ENCODE measurements at regions not wholly inside any gene's neighbourhood (a gene's known extent, or its start where the extent isn't known, plus 50 kb on each side); places are given as distances from the start of the nearest gene placed in this dataset.
"Not testable (repeated sequence)": the region's sequence is repeated elsewhere in the genome, so short reads cannot be mapped to it uniquely, and the experiment has no call there.

DNA sequence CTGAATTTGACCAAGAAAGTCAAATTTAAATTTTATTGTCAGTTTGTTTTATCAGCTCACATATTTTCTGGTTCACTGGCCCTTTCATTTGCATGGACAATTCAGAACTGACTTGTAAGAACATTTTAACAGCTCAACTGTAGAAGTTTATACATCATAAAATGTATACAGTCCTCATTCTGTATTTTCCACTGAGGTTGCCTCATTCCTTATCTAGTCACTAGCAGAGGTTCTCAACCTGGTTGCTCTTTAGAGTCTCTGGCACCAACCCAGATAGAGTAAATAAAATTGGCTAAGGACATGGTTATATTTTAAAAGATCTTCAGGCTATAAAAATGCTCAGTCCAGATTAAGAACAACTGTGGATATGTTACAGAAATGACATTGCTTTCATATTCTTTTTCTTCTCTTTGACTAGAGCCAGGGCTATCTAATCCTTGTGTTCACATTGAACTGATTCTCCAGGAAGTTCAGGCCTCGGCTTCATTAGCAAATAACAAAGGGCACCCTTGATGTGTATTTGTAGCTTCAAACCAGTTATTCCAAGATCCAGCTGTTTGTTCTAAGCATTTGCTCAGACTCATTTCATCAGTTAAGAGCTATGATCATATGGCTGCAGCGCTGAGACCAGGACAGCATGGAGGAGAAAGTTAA, 782.5 kb downstream of the ETS1 start:
- Mint-ChIP-seq H3K9me3 (no peaks in the 10 kb centered on the region), H3K27me3 (peaks cover 6 to 42% of the 10 kb centered on the region in 2 donors), H3K27ac (no peak overlapping the region), H3K4me3 (no peak overlapping the region), H3K4me1 (ENCODE audit: low read depth in 2 of 2) (no peaks in the 10 kb centered on the region), H3K36me3 (no peaks in the 10 kb centered on the region)
- DNase-seq (ENCODE audit: low spot score) = no peak
- no peak for ATAC-seq

DNA sequence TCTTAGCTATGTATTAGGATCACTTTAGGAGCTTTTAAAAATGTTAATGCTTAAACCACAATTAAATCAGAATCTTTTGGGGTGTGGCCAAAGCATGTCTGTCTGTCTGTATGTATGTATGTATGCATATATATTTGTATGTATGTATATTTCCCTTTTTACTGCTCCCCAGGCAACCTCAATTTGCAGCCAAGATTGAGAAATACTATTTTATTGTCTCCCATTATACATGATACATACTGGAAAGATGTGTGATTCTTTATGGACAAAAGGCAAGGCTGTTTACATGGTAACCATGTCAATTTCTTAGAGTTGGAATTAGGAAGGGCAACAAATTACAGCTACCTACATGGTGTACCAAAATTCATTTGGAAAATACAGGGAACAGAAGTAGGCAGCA, 783.6 kb downstream of the ETS1 start:
- H3K27ac Mint-ChIP-seq = no peak overlapping the region
- peaks cover 9 to 37% of the 10 kb centered on the region in 2 donors for H3K27me3 Mint-ChIP-seq
- no peaks in the 10 kb centered on the region for H3K9me3 Mint-ChIP-seq
- H3K36me3 Mint-ChIP-seq = no peaks in the 10 kb centered on the region
- ATAC-seq (no peak), DNase-seq (ENCODE audit: low spot score) (no peak)
- no peaks in the 10 kb centered on the region for H3K4me1 Mint-ChIP-seq (ENCODE audit: low read depth in 2 of 2)
- no peak overlapping the region for H3K4me3 Mint-ChIP-seq

GRCh38 chr11:127800989-127801688, 786.2 kb downstream of the ETS1 start:
- ATAC-seq (no peak), DNase-seq (ENCODE audit: low spot score) (no peak)
- Mint-ChIP-seq H3K4me3 (no peak overlapping the region), H3K27me3 (peaks cover 9 to 14% of the 10 kb centered on the region in 2 donors), H3K9me3 (no peaks in the 10 kb centered on the region), H3K4me1 (ENCODE audit: low read depth in 2 of 2) (no peaks in the 10 kb centered on the region), H3K27ac (no peak overlapping the region), H3K36me3 (no peaks in the 10 kb centered on the region)

DNA sequence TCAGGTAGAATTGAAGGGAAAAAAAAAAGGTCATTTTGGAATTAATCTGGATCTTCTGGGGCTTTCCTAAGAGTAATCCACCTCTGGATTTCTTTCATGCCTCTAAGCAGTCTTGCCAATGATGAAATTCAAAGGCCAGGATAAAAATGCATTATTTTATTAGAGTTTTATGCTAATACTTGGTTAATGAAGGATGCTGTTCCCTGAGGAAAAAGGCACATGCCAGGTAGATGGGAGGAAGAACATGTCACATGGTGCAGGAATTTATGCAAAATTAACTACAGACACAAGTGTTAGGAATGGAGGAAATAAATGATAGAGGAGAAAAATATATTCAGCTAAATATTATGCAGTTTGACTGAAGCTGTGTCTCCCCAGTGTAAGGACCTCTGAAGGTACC, 792.0 kb downstream of the ETS1 start:
- Mint-ChIP-seq H3K27me3 (peaks cover 3 to 8% of the 10 kb centered on the region in 2 donors), H3K9me3 (no peaks in the 10 kb centered on the region), H3K27ac (no peak overlapping the region), H3K4me1 (ENCODE audit: low read depth in 2 of 2) (no peaks in the 10 kb centered on the region), H3K36me3 (no peaks in the 10 kb centered on the region), H3K4me3 (no peak overlapping the region)
- ATAC-seq (no peak), DNase-seq (ENCODE audit: low spot score) (no peak)

GRCh38 chr11:127791844-127792243, 791.3 kb upstream of the KIRREL3 start:
- H3K27ac Mint-ChIP-seq = no peak overlapping the region
- DNase-seq (ENCODE audit: low spot score) = no peak
- H3K4me3 Mint-ChIP-seq = no peak overlapping the region
- H3K4me1 Mint-ChIP-seq (ENCODE audit: low read depth in 2 of 2) = no peaks in the 10 kb centered on the region
- H3K36me3 Mint-ChIP-seq = no peaks in the 10 kb centered on the region
- no peaks in the 10 kb centered on the region for H3K9me3 Mint-ChIP-seq
- ATAC-seq = no peak
- peaks cover 0 to 10% of the 10 kb centered on the region in 2 donors for H3K27me3 Mint-ChIP-seq

- Mint-ChIP-seq H3K36me3 (no peaks in the 10 kb centered on the region), H3K4me3 (no peak overlapping the region), H3K9me3 (no peaks in the 10 kb centered on the region), H3K27ac (no peak overlapping the region), H3K4me1 (ENCODE audit: low read depth in 2 of 2) (no peaks in the 10 kb centered on the region), H3K27me3 (peaks cover 0 to 15% of the 10 kb centered on the region in 2 donors)
- no peak for ATAC-seq
- no peak for DNase-seq (ENCODE audit: low spot score)
These were observed 790.0 kb upstream of the KIRREL3 start for GRCh38 chr11:127790592-127790991.

DNA sequence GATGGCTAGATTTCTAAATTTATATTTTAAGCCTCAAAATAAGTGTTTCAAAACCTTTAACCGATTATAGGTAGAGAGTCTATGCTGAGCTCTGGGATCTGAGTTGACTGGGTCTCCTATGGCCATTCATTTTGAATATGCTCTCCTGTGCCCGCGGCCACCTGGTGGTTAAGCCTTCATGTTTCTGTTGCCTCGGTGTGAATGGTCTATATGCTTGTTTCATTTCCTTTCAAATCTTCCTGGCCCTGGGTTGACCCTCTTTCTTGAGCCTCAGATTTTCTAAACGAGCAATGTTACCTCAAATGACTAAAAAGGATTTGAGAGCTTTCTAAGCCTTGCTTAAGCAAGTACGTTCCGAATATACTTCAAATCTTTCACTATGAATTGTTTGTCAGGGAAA, 789.4 kb upstream of the KIRREL3 start:
- no peaks in the 10 kb centered on the region for H3K9me3 Mint-ChIP-seq
- DNase-seq (ENCODE audit: low spot score) (no peak), ATAC-seq (no peak)
- peaks cover 0 to 15% of the 10 kb centered on the region in 2 donors for H3K27me3 Mint-ChIP-seq
- H3K27ac Mint-ChIP-seq = no peak overlapping the region
- H3K4me3 Mint-ChIP-seq = no peak overlapping the region
- no peaks in the 10 kb centered on the region for H3K4me1 Mint-ChIP-seq (ENCODE audit: low read depth in 2 of 2)
- no peaks in the 10 kb centered on the region for H3K36me3 Mint-ChIP-seq

DNA sequence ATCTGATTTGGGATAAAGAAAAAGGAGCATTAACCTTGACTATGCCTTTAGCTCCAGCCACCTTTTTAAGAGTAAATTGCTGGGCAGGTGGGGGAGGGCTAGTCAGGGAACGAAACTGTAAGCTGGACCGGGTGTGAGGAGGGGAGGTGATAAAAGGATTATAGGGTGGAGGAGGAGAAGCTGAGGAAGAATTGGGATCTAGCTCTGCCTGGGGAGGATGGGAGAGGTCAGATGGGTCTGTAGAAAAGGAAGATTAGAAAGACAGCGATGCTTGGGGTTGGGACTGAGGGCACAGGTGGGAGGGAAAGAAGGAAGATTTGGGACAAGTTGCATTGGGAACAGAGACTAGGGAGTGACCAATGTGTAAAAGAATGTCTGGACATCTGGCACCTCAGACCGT, 772.4 kb upstream of the KIRREL3 start:
- DNase-seq (ENCODE audit: low spot score); ATAC-seq; H3K4me1 Mint-ChIP-seq (ENCODE audit: low read depth in 2 of 2); H3K9me3 Mint-ChIP-seq; H3K4me3 Mint-ChIP-seq; H3K27ac Mint-ChIP-seq; H3K36me3 Mint-ChIP-seq: not testable (repeated sequence)
- H3K27me3 Mint-ChIP-seq = peaks cover 0 to 12% of the 10 kb centered on the region in 2 donors

DNA sequence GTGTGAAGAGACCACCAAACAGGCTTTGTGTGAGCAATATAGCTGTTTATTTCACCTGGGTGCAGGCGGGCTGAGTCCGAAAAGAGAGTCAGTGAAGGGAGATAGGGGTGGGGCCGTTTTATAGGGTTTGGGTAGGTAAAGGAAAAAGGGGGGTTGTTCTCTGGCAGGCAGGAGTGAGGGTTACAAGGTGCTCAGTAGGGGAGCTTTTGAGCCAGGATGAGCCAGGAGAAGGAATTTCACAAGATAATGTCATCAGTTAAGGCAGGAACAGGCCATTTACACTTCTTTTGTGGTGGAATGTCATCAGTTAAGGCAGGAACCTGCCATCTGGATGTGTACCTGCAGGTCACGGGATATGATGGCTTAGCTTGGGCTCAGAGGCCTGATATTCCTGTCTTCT, 768.4 kb upstream of the KIRREL3 start:
- H3K4me1 Mint-ChIP-seq (ENCODE audit: low read depth in 2 of 2); DNase-seq (ENCODE audit: low spot score); ATAC-seq; H3K9me3 Mint-ChIP-seq; H3K36me3 Mint-ChIP-seq; H3K27ac Mint-ChIP-seq; H3K4me3 Mint-ChIP-seq: not testable (repeated sequence)
- H3K27me3 Mint-ChIP-seq = peaks cover 3 to 17% of the 10 kb centered on the region in 2 donors

GRCh38 chr11:127766734-127767133, 766.2 kb upstream of the KIRREL3 start:
- Mint-ChIP-seq H3K4me3 (no peak overlapping the region), H3K27me3 (peaks cover 3 to 6% of the 10 kb centered on the region in 2 donors), H3K4me1 (ENCODE audit: low read depth in 2 of 2) (no peaks in the 10 kb centered on the region), H3K9me3 (peaks cover 4% of the 10 kb centered on the region), H3K36me3 (no peaks in the 10 kb centered on the region), H3K27ac (no peak overlapping the region)
- ATAC-seq (no peak), DNase-seq (ENCODE audit: low spot score) (no peak)

- no peaks in the 10 kb centered on the region for H3K4me1 Mint-ChIP-seq (ENCODE audit: low read depth in 2 of 2)
- peaks cover 0 to 2% of the 10 kb centered on the region in 2 donors for H3K27me3 Mint-ChIP-seq
- H3K27ac Mint-ChIP-seq = no peak overlapping the region
- no peak for ATAC-seq
- no peaks in the 10 kb centered on the region for H3K9me3 Mint-ChIP-seq
- no peaks in the 10 kb centered on the region for H3K36me3 Mint-ChIP-seq
- H3K4me3 Mint-ChIP-seq = no peak overlapping the region
- DNase-seq (ENCODE audit: low spot score) = no peak
These were observed 738.3 kb upstream of the KIRREL3 start for GRCh38 chr11:127738771-127739286.

- Mint-ChIP-seq H3K36me3 (no peaks in the 10 kb centered on the region), H3K4me3 (no peak overlapping the region), H3K4me1 (ENCODE audit: low read depth in 2 of 2) (no peaks in the 10 kb centered on the region), H3K9me3 (no peaks in the 10 kb centered on the region), H3K27ac (no peak overlapping the region), H3K27me3 (no peaks in the 10 kb centered on the region)
- ATAC-seq (no peak), DNase-seq (ENCODE audit: low spot score) (no peak)
These were observed 736.9 kb upstream of the KIRREL3 start for GRCh38 chr11:127737499-127737898.

DNA sequence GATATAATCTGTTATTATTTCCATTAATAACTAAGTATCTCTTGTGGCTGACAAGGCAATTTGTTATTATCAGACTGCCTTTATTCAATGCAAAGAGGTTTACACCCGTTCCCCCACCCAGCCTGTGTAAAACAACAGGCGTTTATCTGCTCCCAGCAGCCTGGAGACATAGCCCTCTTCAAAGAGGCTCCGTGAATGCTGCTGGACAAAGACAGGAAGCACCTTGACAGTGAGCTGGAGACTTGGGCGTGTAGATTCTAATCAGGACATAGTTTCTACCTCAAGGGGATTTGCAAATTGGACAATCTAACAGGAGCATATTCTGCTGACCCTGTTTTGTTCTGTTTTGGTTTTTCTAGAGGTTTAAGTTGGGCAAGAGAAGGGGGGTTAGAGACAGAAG, 733.0 kb upstream of the KIRREL3 start:
- H3K27me3 Mint-ChIP-seq = no peaks in the 10 kb centered on the region
- H3K27ac Mint-ChIP-seq = no peak overlapping the region
- no peaks in the 10 kb centered on the region for H3K36me3 Mint-ChIP-seq
- DNase-seq (ENCODE audit: low spot score) (no peak), ATAC-seq (no peak)
- peaks cover 4% of the 10 kb centered on the region for H3K9me3 Mint-ChIP-seq
- H3K4me3 Mint-ChIP-seq = no peak overlapping the region
- no peaks in the 10 kb centered on the region for H3K4me1 Mint-ChIP-seq (ENCODE audit: low read depth in 2 of 2)

- H3K27ac Mint-ChIP-seq = no peak overlapping the region
- no peak overlapping the region for H3K4me3 Mint-ChIP-seq
These were observed 725.8 kb upstream of the KIRREL3 start for GRCh38 chr11:127726367-127726766.

More at GRCh38 chr11:127726367-127726766, 725.8 kb upstream of the KIRREL3 start:
- Mint-ChIP-seq H3K27me3 (no peaks in the 10 kb centered on the region), H3K36me3 (no peaks in the 10 kb centered on the region), H3K4me1 (ENCODE audit: low read depth in 2 of 2) (no peaks in the 10 kb centered on the region), H3K9me3 (peaks cover 4% of the 10 kb centered on the region)
- ATAC-seq (no peak), DNase-seq (ENCODE audit: low spot score) (no peak)
